H1 (cell line): ENCODE measurements at regions not wholly inside any gene's neighbourhood (a gene's known extent, or its start where the extent isn't known, plus 50 kb on each side); places are given as distances from the start of the nearest gene placed in this dataset.

Source experiments
- CHD1 ChIP-seq: IDR thresholded peaks from 2 replicates; pipeline ENCODE4 v1.6.1; 2012; ENCODE audit warnings: low read depth, low read length, improper control_type of control experiment
- CHD2 ChIP-seq: IDR thresholded peaks from 2 replicates; pipeline ENCODE4 v1.6.1; 2012; ENCODE audit warnings: low read length, improper control_type of control experiment
- EP300 ChIP-seq, 2 experiments: IDR thresholded peaks; 1 replicate in 1 of 2; 2 replicates in 1 of 2; pipeline ENCODE4 v1.6.1; 2011 to 2012; ENCODE audit warnings: low read depth in 2 of 2, low read length in 2 of 2, mild to moderate bottlenecking in 2 of 2, borderline replicate concordance in 1 of 2, inconsistent platforms in 1 of 2, moderate library complexity in 1 of 2
- SAP30 ChIP-seq: fragments of 300-600 bp; sonication (generic); IDR thresholded peaks from 2 replicates; pipeline ENCODE4 v1.7.1; 2012; ENCODE audit warnings: low read length, moderate library complexity, mild to moderate bottlenecking, inconsistent platforms; ENCODE audit not compliant: insufficient read depth, insufficient replicate concordance
- SIX5 ChIP-seq: IDR thresholded peaks from 2 replicates; pipeline ENCODE4 v1.6.1; 2011; ENCODE audit warnings: mild to moderate bottlenecking, low read depth, low read length
- TF ChIP-seq, protein P1 (sequence below): fragments of 300-600 bp; sonication (generic); IDR thresholded peaks from 2 replicates; pipeline ENCODE4 v1.7.1; 2012; ENCODE audit warnings: low read length, moderate library complexity, mild to moderate bottlenecking, inconsistent platforms; ENCODE audit not compliant: insufficient replicate concordance

DNA sequence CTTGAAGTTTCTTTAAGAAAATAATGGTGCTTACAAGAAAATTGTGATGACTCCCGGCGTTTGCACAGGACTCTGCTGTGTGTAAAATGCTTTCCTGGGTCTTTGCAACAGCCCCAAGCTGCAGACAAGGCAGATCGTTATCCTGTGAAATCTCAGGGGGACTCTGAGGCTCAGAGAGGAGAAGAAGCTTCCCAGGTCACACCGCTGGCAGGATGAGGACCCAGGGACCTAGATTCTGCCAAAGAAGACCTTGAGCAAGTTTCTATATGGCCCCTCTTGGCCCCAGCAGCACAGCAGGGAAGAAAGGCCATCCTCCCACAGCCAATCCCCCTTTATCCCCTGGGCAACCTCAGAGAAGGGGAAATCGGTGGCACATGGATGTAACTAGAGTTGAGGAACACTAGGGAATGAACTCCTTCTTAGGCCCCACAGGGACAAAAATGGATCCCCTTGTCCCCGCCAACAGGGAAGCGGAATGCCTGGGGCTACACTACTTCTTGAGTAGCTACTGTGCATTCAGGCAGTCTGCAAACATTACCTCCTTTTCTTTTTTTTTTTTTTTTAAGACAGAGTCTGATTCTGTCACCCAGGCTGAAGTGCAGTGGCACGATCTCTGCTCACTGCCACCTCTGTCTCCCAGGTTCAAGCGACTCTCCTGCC, 72.8 kb downstream of the CPN2 start (continued):
- TF ChIP-seq, protein P1, sequence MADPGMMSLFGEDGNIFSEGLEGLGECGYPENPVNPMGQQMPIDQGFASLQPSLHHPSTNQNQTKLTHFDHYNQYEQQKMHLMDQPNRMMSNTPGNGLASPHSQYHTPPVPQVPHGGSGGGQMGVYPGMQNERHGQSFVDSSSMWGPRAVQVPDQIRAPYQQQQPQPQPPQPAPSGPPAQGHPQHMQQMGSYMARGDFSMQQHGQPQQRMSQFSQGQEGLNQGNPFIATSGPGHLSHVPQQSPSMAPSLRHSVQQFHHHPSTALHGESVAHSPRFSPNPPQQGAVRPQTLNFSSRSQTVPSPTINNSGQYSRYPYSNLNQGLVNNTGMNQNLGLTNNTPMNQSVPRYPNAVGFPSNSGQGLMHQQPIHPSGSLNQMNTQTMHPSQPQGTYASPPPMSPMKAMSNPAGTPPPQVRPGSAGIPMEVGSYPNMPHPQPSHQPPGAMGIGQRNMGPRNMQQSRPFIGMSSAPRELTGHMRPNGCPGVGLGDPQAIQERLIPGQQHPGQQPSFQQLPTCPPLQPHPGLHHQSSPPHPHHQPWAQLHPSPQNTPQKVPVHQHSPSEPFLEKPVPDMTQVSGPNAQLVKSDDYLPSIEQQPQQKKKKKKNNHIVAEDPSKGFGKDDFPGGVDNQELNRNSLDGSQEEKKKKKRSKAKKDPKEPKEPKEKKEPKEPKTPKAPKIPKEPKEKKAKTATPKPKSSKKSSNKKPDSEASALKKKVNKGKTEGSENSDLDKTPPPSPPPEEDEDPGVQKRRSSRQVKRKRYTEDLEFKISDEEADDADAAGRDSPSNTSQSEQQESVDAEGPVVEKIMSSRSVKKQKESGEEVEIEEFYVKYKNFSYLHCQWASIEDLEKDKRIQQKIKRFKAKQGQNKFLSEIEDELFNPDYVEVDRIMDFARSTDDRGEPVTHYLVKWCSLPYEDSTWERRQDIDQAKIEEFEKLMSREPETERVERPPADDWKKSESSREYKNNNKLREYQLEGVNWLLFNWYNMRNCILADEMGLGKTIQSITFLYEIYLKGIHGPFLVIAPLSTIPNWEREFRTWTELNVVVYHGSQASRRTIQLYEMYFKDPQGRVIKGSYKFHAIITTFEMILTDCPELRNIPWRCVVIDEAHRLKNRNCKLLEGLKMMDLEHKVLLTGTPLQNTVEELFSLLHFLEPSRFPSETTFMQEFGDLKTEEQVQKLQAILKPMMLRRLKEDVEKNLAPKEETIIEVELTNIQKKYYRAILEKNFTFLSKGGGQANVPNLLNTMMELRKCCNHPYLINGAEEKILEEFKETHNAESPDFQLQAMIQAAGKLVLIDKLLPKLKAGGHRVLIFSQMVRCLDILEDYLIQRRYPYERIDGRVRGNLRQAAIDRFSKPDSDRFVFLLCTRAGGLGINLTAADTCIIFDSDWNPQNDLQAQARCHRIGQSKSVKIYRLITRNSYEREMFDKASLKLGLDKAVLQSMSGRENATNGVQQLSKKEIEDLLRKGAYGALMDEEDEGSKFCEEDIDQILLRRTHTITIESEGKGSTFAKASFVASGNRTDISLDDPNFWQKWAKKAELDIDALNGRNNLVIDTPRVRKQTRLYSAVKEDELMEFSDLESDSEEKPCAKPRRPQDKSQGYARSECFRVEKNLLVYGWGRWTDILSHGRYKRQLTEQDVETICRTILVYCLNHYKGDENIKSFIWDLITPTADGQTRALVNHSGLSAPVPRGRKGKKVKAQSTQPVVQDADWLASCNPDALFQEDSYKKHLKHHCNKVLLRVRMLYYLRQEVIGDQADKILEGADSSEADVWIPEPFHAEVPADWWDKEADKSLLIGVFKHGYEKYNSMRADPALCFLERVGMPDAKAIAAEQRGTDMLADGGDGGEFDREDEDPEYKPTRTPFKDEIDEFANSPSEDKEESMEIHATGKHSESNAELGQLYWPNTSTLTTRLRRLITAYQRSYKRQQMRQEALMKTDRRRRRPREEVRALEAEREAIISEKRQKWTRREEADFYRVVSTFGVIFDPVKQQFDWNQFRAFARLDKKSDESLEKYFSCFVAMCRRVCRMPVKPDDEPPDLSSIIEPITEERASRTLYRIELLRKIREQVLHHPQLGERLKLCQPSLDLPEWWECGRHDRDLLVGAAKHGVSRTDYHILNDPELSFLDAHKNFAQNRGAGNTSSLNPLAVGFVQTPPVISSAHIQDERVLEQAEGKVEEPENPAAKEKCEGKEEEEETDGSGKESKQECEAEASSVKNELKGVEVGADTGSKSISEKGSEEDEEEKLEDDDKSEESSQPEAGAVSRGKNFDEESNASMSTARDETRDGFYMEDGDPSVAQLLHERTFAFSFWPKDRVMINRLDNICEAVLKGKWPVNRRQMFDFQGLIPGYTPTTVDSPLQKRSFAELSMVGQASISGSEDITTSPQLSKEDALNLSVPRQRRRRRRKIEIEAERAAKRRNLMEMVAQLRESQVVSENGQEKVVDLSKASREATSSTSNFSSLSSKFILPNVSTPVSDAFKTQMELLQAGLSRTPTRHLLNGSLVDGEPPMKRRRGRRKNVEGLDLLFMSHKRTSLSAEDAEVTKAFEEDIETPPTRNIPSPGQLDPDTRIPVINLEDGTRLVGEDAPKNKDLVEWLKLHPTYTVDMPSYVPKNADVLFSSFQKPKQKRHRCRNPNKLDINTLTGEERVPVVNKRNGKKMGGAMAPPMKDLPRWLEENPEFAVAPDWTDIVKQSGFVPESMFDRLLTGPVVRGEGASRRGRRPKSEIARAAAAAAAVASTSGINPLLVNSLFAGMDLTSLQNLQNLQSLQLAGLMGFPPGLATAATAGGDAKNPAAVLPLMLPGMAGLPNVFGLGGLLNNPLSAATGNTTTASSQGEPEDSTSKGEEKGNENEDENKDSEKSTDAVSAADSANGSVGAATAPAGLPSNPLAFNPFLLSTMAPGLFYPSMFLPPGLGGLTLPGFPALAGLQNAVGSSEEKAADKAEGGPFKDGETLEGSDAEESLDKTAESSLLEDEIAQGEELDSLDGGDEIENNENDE, result no peak
- TF ChIP-seq EP300 (IDR thresholded peaks at IDR 0.05; ENCODE audit: borderline replicate concordance in 1 of 2, low read depth in 2 of 2, low read length in 2 of 2) (no peak), SAP30 (no peak), SIX5 (no peak), CHD2 (no peak), CHD1 (no peak)
